Nephron (organoid): ENCODE measurements at regions not wholly inside any gene's neighbourhood (a gene's known extent, or its start where the extent isn't known, plus 50 kb on each side); places are given as distances from the start of the nearest gene placed in this dataset.

ENCODE experiments used
- H3K27ac Mint-ChIP-seq, 3 experiments: 2 replicates each; pipeline ENCODE4 v1.8.0; 2020; ENCODE audit warnings: mixed read lengths in 3 of 3, mild to moderate bottlenecking in 2 of 3, moderate library complexity in 1 of 3
- H3K27me3 Mint-ChIP-seq: 2 replicates; pipeline ENCODE4 v1.8.0; 2021; ENCODE audit warnings: low read depth, mild to moderate bottlenecking, moderate library complexity, mixed read lengths
- H3K36me3 Mint-ChIP-seq: 2 replicates; pipeline ENCODE4 v1.8.0; 2020; ENCODE audit warnings: low read depth, mixed read lengths
- H3K4me1 Mint-ChIP-seq: 2 replicates; pipeline ENCODE4 v1.8.0; 2020; ENCODE audit warnings: mixed read lengths
- H3K4me3 Mint-ChIP-seq, 3 experiments: 2 replicates each; pipeline ENCODE4 v1.8.0; 2020; ENCODE audit warnings: mild to moderate bottlenecking in 3 of 3, mixed read lengths in 3 of 3, moderate library complexity in 2 of 3
- H3K9me3 Mint-ChIP-seq: 2 replicates; pipeline ENCODE4 v1.8.0; 2020; ENCODE audit warnings: mixed read lengths
- TF ChIP-seq, protein P1 (sequence below), 3 experiments: fragments of 200-600 bp; sonication (generic); IDR thresholded peaks; one replicate each; pipeline ENCODE4 v1.5.0; 2021; ENCODE audit warnings: antibody characterized with exemption in 3 of 3; ENCODE audit not compliant: unreplicated experiment in 3 of 3

DNA sequence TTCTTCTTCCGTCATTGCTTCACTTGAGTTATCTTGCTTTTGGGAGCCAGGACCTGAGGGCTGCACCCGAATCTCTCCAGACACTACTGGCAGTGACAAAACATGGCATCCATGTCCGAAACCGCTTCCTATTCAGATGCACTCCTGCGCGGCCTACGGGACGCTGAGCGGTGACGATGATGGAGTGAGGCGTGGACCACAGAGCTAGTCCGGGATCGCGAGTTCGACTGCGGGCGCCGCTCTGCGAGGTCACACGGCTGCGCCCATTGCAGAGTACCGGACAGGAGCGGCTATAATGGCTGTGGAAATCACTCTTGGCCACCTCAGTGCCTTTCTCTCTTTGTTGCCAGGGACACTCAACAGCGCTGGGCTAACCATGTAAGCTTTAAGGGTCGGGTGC lies 453.8 kb upstream of the CNTN5 start:
- Mint-ChIP-seq H3K9me3 (no peaks in the 10 kb centered on the region), H3K4me1 (peaks cover 12% of the 10 kb centered on the region), H3K27ac (no peak overlapping the region), H3K4me3 (no peak overlapping the region), H3K36me3 (no peaks in the 10 kb centered on the region), H3K27me3 (no peaks in the 10 kb centered on the region)
- TF ChIP-seq, protein P1, sequence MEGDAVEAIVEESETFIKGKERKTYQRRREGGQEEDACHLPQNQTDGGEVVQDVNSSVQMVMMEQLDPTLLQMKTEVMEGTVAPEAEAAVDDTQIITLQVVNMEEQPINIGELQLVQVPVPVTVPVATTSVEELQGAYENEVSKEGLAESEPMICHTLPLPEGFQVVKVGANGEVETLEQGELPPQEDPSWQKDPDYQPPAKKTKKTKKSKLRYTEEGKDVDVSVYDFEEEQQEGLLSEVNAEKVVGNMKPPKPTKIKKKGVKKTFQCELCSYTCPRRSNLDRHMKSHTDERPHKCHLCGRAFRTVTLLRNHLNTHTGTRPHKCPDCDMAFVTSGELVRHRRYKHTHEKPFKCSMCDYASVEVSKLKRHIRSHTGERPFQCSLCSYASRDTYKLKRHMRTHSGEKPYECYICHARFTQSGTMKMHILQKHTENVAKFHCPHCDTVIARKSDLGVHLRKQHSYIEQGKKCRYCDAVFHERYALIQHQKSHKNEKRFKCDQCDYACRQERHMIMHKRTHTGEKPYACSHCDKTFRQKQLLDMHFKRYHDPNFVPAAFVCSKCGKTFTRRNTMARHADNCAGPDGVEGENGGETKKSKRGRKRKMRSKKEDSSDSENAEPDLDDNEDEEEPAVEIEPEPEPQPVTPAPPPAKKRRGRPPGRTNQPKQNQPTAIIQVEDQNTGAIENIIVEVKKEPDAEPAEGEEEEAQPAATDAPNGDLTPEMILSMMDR (IDR thresholded peaks at IDR 0.05; ENCODE audit: unreplicated experiment in 3 of 3): no peak

DNA sequence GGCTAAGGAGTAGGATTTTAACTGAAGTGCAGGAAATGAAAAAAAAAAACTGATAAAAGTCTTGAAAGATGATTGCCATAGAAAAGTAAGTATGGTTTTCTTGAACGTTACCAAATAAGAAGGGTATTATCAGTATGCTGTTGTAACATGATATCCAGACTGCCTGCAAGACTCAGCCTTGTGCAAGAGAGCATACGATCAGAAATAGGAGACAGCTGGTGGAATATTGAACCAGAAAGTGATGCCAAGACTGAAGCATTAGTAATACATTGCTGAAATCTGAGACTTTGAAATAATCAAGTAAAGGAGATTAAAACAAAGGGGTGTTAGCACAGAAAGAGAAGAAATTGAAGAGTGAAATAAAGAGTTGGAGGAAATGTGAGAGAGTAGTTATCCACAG lies 452.7 kb upstream of the CNTN5 start:
- H3K36me3 Mint-ChIP-seq: no peaks in the 10 kb centered on the region
- no peaks in the 10 kb centered on the region for H3K27me3 Mint-ChIP-seq
- H3K9me3 Mint-ChIP-seq: no peaks in the 10 kb centered on the region
- H3K4me1 Mint-ChIP-seq: peaks cover 12% of the 10 kb centered on the region
- TF ChIP-seq, protein P1 (IDR thresholded peaks at IDR 0.05; ENCODE audit: unreplicated experiment in 3 of 3): no peak
- peak overlapping the region in 1 of 3 experiments; percentile 8 for H3K4me3 Mint-ChIP-seq
- H3K27ac Mint-ChIP-seq: no peak overlapping the region

DNA sequence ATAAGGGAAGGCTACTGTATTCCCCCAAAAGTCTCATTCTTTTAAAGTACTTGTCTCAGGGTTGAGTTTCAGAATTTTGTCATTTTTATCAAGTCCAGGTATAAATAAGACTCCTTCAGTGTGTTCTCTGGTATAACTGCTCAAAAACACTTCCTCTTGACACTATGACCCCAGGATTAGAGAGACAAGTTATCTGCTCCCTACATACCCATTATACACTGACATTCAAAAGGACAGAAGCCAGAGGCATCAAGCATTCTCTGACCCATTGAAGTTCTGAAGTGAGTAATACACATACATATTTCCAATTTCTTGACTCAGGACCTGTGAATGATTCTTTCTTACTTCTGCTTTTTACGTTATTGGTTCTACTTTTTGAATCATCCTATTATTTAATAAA lies 447.8 kb upstream of the CNTN5 start:
- H3K9me3 Mint-ChIP-seq: no peaks in the 10 kb centered on the region
- no peak overlapping the region for H3K27ac Mint-ChIP-seq
- H3K4me3 Mint-ChIP-seq: no peak overlapping the region
- no peaks in the 10 kb centered on the region for H3K36me3 Mint-ChIP-seq
- peaks cover 10% of the 10 kb centered on the region for H3K4me1 Mint-ChIP-seq
- no peaks in the 10 kb centered on the region for H3K27me3 Mint-ChIP-seq
- TF ChIP-seq, protein P1 (IDR thresholded peaks at IDR 0.05; ENCODE audit: unreplicated experiment in 3 of 3): no peak

GRCh38 chr11:98587884-98588283 lies 432.9 kb upstream of the CNTN5 start:
- H3K27me3 Mint-ChIP-seq: no peaks in the 10 kb centered on the region
- TF ChIP-seq, protein P1 (IDR thresholded peaks at IDR 0.05; ENCODE audit: unreplicated experiment in 3 of 3): no peak
- no peak overlapping the region for H3K27ac Mint-ChIP-seq
- H3K36me3 Mint-ChIP-seq: no peaks in the 10 kb centered on the region
- no peak overlapping the region for H3K4me3 Mint-ChIP-seq
- H3K9me3 Mint-ChIP-seq: no peaks in the 10 kb centered on the region
- H3K4me1 Mint-ChIP-seq: no peaks in the 10 kb centered on the region

DNA sequence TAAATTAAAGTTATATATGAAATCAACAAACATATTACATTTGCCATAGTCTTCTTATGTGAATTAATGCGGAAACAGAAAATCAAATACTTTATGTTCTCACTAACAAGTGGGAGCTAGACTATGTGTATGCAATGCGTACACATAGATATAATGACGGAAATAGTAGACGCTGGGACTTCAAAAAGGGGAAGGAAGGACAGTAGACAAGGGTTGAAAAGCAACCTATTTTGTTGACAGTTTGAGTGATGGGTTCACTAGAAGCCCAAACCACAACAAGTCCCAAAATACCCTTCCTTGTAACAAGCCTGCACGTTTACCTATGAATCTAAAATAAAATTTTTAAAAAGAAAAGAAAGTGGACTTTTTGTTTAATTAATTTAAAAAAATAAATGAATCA lies 430.8 kb upstream of the CNTN5 start:
- H3K27me3 Mint-ChIP-seq: no peaks in the 10 kb centered on the region
- no peaks in the 10 kb centered on the region for H3K36me3 Mint-ChIP-seq
- H3K4me1 Mint-ChIP-seq: no peaks in the 10 kb centered on the region
- no peak overlapping the region for H3K4me3 Mint-ChIP-seq
- TF ChIP-seq, protein P1 (IDR thresholded peaks at IDR 0.05; ENCODE audit: unreplicated experiment in 3 of 3): no peak
- H3K27ac Mint-ChIP-seq: no peak overlapping the region
- peaks cover 6% of the 10 kb centered on the region for H3K9me3 Mint-ChIP-seq

- TF ChIP-seq, protein P1 (IDR thresholded peaks at IDR 0.05; ENCODE audit: unreplicated experiment in 3 of 3): no peak
- H3K9me3 Mint-ChIP-seq: peaks cover 4% of the 10 kb centered on the region
- no peaks in the 10 kb centered on the region for H3K36me3 Mint-ChIP-seq
- no peak overlapping the region for H3K27ac Mint-ChIP-seq
- no peak overlapping the region for H3K4me3 Mint-ChIP-seq
- H3K27me3 Mint-ChIP-seq: no peaks in the 10 kb centered on the region
- no peaks in the 10 kb centered on the region for H3K4me1 Mint-ChIP-seq
These were observed 420.6 kb upstream of the CNTN5 start for GRCh38 chr11:98600103-98600502.
